GM18511 (cell line): ENCODE measurements at regions not wholly inside any gene's neighbourhood (a gene's known extent, or its start where the extent isn't known, plus 50 kb on each side); places are given as distances from the start of the nearest gene placed in this dataset.

Source experiments
- ATAC-seq: cut with Tn5 transposase; IDR thresholded peaks from one replicate; pipeline ENCODE4 v1.9.1; 2021; ENCODE audit warnings: mild to moderate bottlenecking, moderate library complexity; ENCODE audit not compliant: unreplicated experiment

- peak; percentile 60 for ATAC-seq
Measured at GRCh38 chr2:52968043-52968442, 799.6 kb upstream of the CHAC2 start.

GRCh38 chr2:52964916-52965530, 802.6 kb upstream of the CHAC2 start:
- ATAC-seq: no peak

GRCh38 chr2:52961403-52961802, 806.2 kb upstream of the CHAC2 start:
- ATAC-seq: no peak

GRCh38 chr2:52960881-52961280, 806.7 kb upstream of the CHAC2 start:
- ATAC-seq: no peak

GRCh38 chr2:52959801-52960200, 807.8 kb upstream of the CHAC2 start:
- no peak for ATAC-seq

- ATAC-seq: no peak
Measured at GRCh38 chr2:52956766-52957165, 810.8 kb upstream of the CHAC2 start.

DNA sequence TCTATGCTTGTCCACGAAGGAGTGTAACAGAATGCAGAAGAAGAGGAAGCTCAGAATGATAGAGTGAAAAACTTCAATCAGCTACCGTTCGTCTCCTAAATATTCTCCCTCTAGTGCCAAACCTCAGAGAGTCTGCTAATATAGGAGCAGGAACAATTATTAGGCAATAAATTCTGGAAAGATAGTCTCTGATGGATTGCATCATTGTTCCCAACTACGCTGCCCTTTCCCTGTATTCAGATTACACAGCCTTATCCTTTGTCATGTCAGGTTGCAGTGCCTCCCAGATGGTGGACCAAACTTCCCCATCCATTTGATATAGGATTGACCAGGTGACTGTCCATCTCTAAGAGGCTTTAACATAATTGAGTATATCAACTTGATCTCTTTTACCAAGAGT, 811.5 kb upstream of the CHAC2 start:
- no peak for ATAC-seq

DNA sequence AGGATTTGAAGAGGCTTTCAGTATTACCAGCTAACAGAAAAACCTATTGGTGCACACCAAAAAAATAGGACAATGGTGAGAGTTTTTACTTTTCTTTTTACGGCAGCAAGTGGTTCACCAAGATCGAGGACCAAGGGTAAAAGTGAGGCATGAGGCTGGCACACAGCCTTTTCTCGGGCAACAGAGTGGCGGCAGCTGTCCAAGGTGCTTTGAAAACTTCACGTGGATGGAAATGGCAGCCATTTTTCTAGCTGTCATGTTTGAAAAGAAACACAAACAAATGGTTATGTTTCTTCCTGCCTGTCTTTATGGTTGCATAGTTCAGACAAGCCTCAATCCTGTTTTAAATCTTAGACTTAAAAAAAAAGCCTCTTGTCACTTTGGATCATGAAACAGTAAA, 812.5 kb upstream of the CHAC2 start:
- ATAC-seq: no peak

DNA sequence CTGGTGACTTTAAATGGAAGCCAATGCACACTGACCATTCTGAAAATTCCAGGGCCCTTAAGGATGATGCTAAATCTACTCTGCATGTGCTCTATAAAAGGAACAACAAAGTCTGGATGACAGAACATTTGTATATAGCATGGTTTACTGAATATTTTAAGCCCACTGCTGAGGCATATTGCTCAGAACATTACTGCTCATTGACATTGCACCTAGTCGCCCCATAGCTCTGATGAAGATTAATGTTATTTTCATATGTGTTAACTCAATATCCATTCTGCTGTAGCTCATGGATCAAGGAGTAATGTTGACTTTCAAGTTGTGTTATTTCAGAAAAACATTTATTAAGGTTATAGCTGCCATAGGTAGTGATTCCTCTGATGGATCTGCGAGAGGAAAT, 827.5 kb upstream of the CHAC2 start:
- ATAC-seq: no peak

- ATAC-seq: no peak
Measured at GRCh38 chr2:52939250-52939649, 828.4 kb upstream of the CHAC2 start.

DNA sequence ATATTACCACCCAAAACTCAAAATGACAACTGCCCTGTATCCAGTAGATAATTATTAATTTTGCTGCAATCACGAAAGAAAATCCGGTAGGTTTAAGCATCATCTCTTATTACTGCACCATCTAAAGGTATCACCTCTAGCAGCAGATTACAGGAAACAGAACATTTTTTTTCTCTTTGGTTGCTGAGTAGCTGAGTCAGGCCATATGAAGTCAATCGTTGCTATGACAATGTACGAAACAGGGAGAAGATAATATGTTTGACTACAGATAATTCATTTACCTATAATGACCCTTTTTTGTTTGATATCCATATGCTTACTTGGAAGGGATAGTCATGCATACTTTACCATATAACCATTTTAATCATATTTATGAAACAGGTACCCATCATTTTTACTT, 831.6 kb upstream of the CHAC2 start:
- no peak for ATAC-seq

- peak; percentile 19 for ATAC-seq
Measured at GRCh38 chr2:52934920-52935640, 832.5 kb upstream of the CHAC2 start.

DNA sequence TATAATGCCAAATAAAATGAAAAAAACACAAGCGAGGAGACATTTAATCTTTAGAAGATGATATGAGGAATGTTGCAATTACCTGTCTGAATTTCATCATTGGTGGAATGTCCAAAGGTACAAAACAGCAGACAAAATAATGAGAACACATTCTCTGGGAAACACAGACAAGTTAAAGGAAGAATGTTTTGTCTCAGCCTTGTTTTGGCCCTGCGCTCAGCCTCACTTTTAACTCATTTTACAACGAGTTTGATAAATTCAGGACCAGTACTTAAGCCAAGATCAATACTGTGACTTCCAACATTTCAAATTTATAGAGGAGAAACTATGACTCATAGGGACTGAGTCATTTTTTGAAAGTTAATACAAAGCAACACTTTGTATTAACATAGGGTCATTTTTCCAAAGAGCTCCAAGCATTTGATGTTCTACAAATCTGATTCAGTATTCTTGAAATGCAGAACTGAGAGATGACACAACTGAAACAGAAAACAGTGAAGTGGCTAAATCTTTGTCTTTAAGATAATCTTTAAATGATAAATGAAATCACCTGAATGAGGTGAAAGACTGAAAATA, 833.2 kb upstream of the CHAC2 start:
- ATAC-seq: peak; percentile 59

DNA sequence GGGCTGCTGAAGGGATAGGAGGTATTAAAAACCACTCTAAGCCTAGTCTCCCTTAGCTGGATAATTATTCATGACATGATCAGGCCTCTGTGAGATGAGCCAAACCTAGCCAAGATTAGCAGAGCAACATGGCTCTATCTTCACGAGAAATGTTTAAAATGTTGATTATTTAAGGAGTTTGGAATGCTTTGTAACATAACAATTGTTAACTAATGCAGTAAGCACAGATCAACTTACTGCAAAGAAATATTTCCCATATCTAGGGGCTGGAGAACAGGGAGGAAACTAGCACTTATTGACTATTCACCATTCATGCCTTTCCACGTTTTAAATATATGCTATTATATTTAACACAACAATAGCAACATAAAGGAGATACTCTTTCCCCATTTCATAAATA, 833.7 kb upstream of the CHAC2 start:
- no peak for ATAC-seq

DNA sequence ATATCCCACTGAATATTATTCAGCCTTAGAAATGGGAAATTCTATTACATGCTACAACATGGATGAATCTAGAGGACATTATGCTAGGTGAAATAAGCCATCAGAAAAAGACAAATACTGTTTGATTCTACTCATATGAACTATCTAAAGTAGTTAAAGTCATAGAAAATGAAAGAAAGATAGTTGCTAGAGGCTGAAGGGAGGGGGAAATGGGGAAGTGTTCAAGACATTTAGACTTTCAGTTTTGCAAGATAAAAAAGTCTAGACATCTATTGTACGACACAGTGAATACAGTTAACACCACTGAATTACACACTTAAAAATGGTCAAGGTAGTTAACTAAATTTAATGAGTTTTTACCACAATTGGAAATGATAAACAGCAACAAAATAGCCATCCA, 835.9 kb upstream of the CHAC2 start:
- ATAC-seq: peak; percentile 66

- ATAC-seq: no peak
Measured at GRCh38 chr2:52929412-52929811, 838.2 kb upstream of the CHAC2 start.

DNA sequence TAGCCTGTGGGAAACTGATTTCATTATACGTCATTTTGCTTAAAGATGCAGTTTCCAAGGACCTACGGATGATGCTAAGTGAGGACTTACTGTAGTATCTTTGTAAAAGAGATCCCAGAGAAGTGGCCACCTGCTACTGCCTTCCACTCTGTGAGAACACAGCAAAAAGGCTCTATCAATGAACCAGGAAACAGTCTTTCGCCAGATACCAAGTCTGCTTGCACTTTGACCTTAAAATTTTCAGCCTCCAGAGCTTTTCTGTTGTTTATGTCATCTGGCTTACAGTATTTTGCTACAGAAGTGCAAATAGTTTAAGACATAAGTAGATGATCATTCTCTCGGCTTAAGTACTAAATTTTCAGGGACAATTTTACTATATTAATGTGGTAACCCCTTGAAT, 847.9 kb upstream of the CHAC2 start:
- no peak for ATAC-seq

DNA sequence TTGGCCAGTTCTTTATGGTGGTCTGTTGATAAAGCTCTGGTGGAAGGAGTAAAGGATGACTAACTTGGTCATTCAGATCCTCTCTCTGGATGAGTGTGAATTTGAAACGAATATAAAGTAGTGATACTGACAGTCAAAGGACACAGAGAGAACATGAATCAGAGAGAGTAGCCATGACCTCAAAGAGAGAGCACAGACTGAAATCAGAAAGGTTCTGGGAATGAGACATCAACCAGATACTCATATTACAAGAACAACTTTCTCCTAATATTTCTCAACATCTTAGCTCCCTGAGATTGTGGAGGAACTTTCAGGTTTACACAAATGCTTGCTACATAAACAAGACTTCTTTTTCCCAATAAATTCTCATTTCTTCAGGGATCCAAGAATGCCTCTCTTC, 849.1 kb upstream of the CHAC2 start:
- ATAC-seq: no peak

DNA sequence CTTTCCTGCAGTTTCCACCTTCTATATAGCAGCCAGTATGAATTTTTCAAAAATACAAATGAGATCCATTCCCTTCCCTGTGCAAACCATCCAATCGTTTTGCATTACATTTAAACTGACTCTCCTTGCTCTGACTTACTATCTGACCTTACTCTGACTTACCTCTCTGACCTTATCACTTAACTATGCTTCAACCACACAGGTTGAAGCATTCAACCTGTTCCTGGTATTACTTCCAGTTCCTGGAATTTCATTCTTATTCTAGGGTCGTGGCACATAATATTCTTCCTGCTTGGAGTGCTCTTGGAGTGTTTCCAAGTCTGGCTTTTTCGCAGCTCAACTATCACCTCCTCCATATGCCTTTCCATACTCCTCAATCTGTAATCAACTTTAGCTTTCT, 850.6 kb upstream of the CHAC2 start:
- no peak for ATAC-seq

- no peak for ATAC-seq
Measured at GRCh38 chr2:52904355-52904891, 863.2 kb upstream of the CHAC2 start.

DNA sequence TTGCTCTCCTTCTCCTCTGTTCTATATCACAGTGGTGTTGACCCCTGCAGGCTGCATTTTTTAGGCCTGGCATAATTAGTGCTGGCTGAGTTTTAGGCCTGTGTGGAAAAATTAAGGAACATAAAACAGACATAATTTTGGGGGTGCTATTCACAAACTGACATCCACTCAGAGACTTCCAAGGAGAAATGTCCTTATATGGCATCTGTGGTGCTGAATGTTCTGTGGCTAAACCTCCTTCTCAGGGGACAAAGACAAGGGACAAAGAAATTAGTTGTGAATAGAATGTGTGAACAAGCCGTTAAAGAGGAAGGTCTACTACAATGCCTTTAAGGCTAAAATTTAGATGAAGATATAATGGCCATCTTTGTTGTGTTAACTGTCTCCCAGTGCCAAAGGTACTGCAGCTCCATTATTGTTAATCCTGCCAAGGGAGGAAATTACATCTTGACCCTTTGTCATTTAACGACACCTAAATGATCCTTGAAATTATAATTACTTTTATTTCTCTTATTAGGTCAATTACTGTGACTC, 870.0 kb upstream of the CHAC2 start:
- ATAC-seq: no peak

- ATAC-seq: no peak
Measured at GRCh38 chr2:52895726-52896340, 871.8 kb upstream of the CHAC2 start.
